Caco-2 (cell line): ENCODE measurements at regions not wholly inside any gene's neighbourhood (a gene's known extent, or its start where the extent isn't known, plus 50 kb on each side); places are given as distances from the start of the nearest gene placed in this dataset.

Experiments used
- BruUV-seq: library from RNA; stranded (reverse); fragments of 400-500 nt; replicated peaks from 2 replicates; lab custom pipeline; 2021; lab: Mats Ljungman, UMichigan
- CTCF ChIA-PET: fragments of 300-600 bp; sonication (Branson Sonifier 250); formaldehyde crosslinking; loops from one replicate; lab custom pipeline; 2022; ENCODE audit warnings: antibody characterized with exemption; lab: Charles Lee
- POLR2A ChIA-PET: fragments of 300-600 bp; sonication (Branson Sonifier 250); formaldehyde crosslinking; loops from one replicate; lab custom pipeline; 2022; ENCODE audit warnings: antibody characterized with exemption; lab: Charles Lee
- DNase-seq, 2 experiments: peaks; one replicate each; pipeline versions ENCODE4 v3.0.0 to v3.0.0-alpha.2; 2020 to 2022
- H3K27me3 ChIP-seq: replicated peaks from 2 replicates; pipeline ENCODE4 v1.6.0; 2011; ENCODE audit warnings: low read length; ENCODE audit not compliant: control insufficient read depth, insufficient read depth
- H3K36me3 ChIP-seq: 2 replicates; pipeline ENCODE4 v1.5.1; 2011; ENCODE audit warnings: low read length; ENCODE audit not compliant: control insufficient read depth, insufficient read depth
- H3K4me1 ChIP-seq: fragments of 250-450 bp; sonication (Bioruptor Pico); 2 replicates; pipeline ENCODE4 v1.5.1; 2020; ENCODE audit warnings: mild to moderate bottlenecking
- H3K4me3 ChIP-seq: 2 replicates; pipeline ENCODE4 v1.5.1; 2011; ENCODE audit warnings: low read depth, mild to moderate bottlenecking, control low read depth, low read length
- H3K9me3 ChIP-seq: fragments of 250-450 bp; sonication (Bioruptor Pico); 2 replicates; pipeline ENCODE4 v1.5.1; 2020; ENCODE audit warnings: mild to moderate bottlenecking, moderate library complexity
- H3K27ac Mint-ChIP-seq: one replicate; pipeline ENCODE4 v1.8.0; 2022; ENCODE audit warnings: mixed read lengths; ENCODE audit not compliant: unreplicated experiment
- H3K27me3 Mint-ChIP-seq: one replicate; pipeline ENCODE4 v1.8.0; 2022; ENCODE audit warnings: mixed read lengths; ENCODE audit not compliant: insufficient read depth, unreplicated experiment
- H3K36me3 Mint-ChIP-seq: one replicate; pipeline ENCODE4 v1.8.0; 2022; ENCODE audit warnings: mild to moderate bottlenecking, mixed read lengths; ENCODE audit not compliant: insufficient read depth, unreplicated experiment
- H3K4me1 Mint-ChIP-seq: one replicate; pipeline ENCODE4 v1.8.0; 2022; ENCODE audit warnings: low read depth, mixed read lengths; ENCODE audit not compliant: unreplicated experiment
- H3K4me3 Mint-ChIP-seq: one replicate; pipeline ENCODE4 v1.8.0; 2022; ENCODE audit warnings: mild to moderate bottlenecking, moderate library complexity, mixed read lengths; ENCODE audit not compliant: unreplicated experiment
- H3K9me3 Mint-ChIP-seq: one replicate; pipeline ENCODE4 v1.8.0; 2022; ENCODE audit warnings: mixed read lengths; ENCODE audit not compliant: unreplicated experiment
- intact Hi-C: fragments of 100-400 bp; cut with micrococcal nuclease; formaldehyde crosslinking; loops from one replicate; pipeline ENCODE4 v1.10.0; 2022; ENCODE audit not compliant: unreplicated experiment
- TF ChIP-seq, protein P1 (sequence below), 2 experiments: fragments of 200-600 bp in 1 of 2; IDR thresholded peaks; 1 replicate in 1 of 2; 2 replicates in 1 of 2; pipeline versions ENCODE4 v1.5.1 to v1.8.0; 2011 to 2022; ENCODE audit warnings: antibody characterized with exemption in 1 of 2, control low read depth in 1 of 2, inconsistent platforms in 1 of 2, low read depth in 1 of 2, low read length in 1 of 2, mild to moderate bottlenecking in 1 of 2, moderate library complexity in 1 of 2; ENCODE audit not compliant: insufficient read depth in 1 of 2, severe bottlenecking in 1 of 2, unreplicated experiment in 1 of 2

DNA sequence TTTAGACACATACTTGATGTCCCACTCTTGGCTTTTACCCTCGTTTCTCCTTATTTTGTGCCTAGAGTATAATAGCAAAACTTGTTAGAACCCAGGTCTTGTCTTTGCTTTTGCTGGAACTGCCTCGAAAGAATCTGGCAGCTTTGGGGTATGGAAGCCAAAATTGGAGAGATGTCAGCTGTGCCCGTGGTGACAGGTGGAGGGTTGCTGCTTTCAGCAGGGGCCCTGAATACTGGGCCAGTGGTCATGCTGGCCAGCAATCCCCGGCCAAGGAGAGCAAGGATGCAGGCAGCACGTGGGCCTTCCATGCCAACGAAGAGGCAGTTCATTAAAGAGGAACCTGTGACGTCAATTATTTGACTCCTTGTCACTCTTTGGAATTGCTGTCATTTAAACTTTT is 181.1 kb downstream of the HIPK3 start:
- no peaks in the 10 kb centered on the region for H3K36me3 Mint-ChIP-seq
- H3K27ac Mint-ChIP-seq, result no peak overlapping the region
- H3K4me1 Mint-ChIP-seq, result peaks cover 15% of the 10 kb centered on the region
- no TSS peak for BruUV-seq
- H3K4me3 Mint-ChIP-seq, result no peak overlapping the region
- H3K36me3 ChIP-seq, result no peaks in the 10 kb centered on the region
- TF ChIP-seq, protein P1, sequence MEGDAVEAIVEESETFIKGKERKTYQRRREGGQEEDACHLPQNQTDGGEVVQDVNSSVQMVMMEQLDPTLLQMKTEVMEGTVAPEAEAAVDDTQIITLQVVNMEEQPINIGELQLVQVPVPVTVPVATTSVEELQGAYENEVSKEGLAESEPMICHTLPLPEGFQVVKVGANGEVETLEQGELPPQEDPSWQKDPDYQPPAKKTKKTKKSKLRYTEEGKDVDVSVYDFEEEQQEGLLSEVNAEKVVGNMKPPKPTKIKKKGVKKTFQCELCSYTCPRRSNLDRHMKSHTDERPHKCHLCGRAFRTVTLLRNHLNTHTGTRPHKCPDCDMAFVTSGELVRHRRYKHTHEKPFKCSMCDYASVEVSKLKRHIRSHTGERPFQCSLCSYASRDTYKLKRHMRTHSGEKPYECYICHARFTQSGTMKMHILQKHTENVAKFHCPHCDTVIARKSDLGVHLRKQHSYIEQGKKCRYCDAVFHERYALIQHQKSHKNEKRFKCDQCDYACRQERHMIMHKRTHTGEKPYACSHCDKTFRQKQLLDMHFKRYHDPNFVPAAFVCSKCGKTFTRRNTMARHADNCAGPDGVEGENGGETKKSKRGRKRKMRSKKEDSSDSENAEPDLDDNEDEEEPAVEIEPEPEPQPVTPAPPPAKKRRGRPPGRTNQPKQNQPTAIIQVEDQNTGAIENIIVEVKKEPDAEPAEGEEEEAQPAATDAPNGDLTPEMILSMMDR (IDR thresholded peaks at IDR 0.05; ENCODE audit: insufficient read depth in 1 of 2, low read depth in 1 of 2, low read length in 1 of 2, severe bottlenecking in 1 of 2, unreplicated experiment in 1 of 2), result no peak
- peaks cover 15% of the 10 kb centered on the region for H3K4me1 ChIP-seq
- H3K9me3 Mint-ChIP-seq, result peaks cover 23% of the 10 kb centered on the region
- H3K27me3 Mint-ChIP-seq, result no peaks in the 10 kb centered on the region
- DNase-seq, result no peak
- POLR2A ChIA-PET, result no interaction called here
- H3K9me3 ChIP-seq, result no peaks in the 10 kb centered on the region
- H3K4me3 ChIP-seq, result no peak overlapping the region
- CTCF ChIA-PET, result interaction anchor here (1.1 kb wide), 1 partner anchor 76 kb away, joined by 4 read pairs; no protein-coding TSS in a partner anchor
- no peaks in the 10 kb centered on the region for H3K27me3 ChIP-seq
- intact Hi-C loops, result no loop called here

DNA sequence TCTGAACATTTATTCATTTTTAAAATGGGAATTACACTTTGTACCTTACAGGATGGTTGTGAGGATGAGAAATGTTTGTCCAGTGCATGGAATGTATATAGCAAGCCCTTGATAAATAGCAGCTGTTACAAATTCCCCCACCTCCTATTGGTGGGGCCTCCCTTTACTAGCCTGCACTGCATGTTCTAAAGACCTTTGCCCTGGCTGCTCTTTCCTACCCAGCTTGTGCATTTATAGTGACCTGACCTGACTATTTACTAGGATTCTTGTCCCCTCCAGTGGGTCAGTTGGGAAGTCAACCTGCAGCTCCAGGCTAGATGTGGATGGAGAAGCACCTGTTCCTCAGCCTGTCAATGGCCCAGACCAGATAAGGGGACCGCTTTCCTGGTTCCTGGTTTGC is 180.3 kb downstream of the HIPK3 start:
- Mint-ChIP-seq H3K36me3 (no peaks in the 10 kb centered on the region), H3K27ac (no peak overlapping the region), H3K4me1 (peaks cover 15% of the 10 kb centered on the region), H3K9me3 (peaks cover 16% of the 10 kb centered on the region), H3K4me3 (peak overlapping the region; percentile 29), H3K27me3 (no peaks in the 10 kb centered on the region)
- ChIA-PET POLR2A (no interaction called here), CTCF (interaction anchor here (0.7 to 1.1 kb wide), 3 partner anchors 12 to 75 kb away, joined by 4 to 6 read pairs (median 5); no protein-coding TSS in a partner anchor)
- Histone ChIP-seq H3K4me1 (peaks cover 15% of the 10 kb centered on the region), H3K36me3 (no peaks in the 10 kb centered on the region), H3K27me3 (no peaks in the 10 kb centered on the region), H3K4me3 (no peak overlapping the region), H3K9me3 (no peaks in the 10 kb centered on the region)
- no TSS peak for BruUV-seq
- intact Hi-C loops, result loop anchor here (1.0 kb wide), 1 partner anchor 75 kb away; no protein-coding TSS in a partner anchor
- TF ChIP-seq, protein P1 (IDR thresholded peaks at IDR 0.05; ENCODE audit: insufficient read depth in 1 of 2, low read depth in 1 of 2, low read length in 1 of 2, severe bottlenecking in 1 of 2, unreplicated experiment in 1 of 2), result no peak
- peak; percentile 65 to 80 for DNase-seq

DNA sequence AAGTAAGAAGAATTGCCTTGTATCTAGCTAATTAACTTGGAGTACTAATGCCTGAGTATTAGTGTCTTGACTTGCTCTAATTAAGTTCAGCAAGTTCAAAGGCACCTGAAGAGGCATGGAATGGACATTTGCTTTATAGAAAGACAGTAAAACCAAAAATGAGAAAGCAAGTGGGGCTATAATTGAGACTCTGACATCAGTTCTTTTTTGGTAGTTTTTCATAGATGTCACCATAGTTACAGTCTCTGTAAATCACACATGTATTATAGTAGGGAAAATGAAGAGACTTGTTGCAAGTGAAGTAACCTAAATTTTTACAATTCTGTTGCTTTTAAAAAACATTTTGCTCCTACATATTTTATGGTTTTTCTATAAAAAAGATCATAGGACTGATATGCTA is 178.0 kb downstream of the HIPK3 start:
- TF ChIP-seq, protein P1 (IDR thresholded peaks at IDR 0.05; ENCODE audit: insufficient read depth in 1 of 2, low read depth in 1 of 2, low read length in 1 of 2, severe bottlenecking in 1 of 2, unreplicated experiment in 1 of 2), result no peak
- Mint-ChIP-seq H3K27ac (no peak overlapping the region), H3K36me3 (no peaks in the 10 kb centered on the region), H3K9me3 (peaks cover 13% of the 10 kb centered on the region), H3K4me3 (no peak overlapping the region), H3K4me1 (peaks cover 15% of the 10 kb centered on the region), H3K27me3 (no peaks in the 10 kb centered on the region)
- DNase-seq, result no peak
- H3K4me3 ChIP-seq, result no peak overlapping the region
- ChIA-PET POLR2A (no interaction called here), CTCF (no interaction called here)
- H3K4me1 ChIP-seq, result peaks cover 15% of the 10 kb centered on the region
- H3K27me3 ChIP-seq, result no peaks in the 10 kb centered on the region
- BruUV-seq, result no TSS peak
- intact Hi-C loops, result no loop called here
- H3K36me3 ChIP-seq, result no peaks in the 10 kb centered on the region
- H3K9me3 ChIP-seq, result no peaks in the 10 kb centered on the region
